Esophagus muscularis mucosa (tissue), 4 donors: ENCODE measurements at regions not wholly inside any gene's neighbourhood (a gene's known extent, or its start where the extent isn't known, plus 50 kb on each side); places are given as distances from the start of the nearest gene placed in this dataset.

Experiments
- CTCF ChIP-seq, 3 experiments: fragments of 200-600 bp in 2 of 3; fragments of 450-650 bp in 1 of 3; sonication (generic) in 2 of 3; IDR thresholded peaks; one replicate each; pipeline ENCODE4 v1.5.1; 2017 to 2019; ENCODE audit warnings: antibody characterized with exemption in 3 of 3, mild to moderate bottlenecking in 2 of 3, moderate library complexity in 1 of 3
- EP300 ChIP-seq: sonication (generic); formaldehyde crosslinking; IDR thresholded peaks from one replicate; pipeline ENCODE4 v1.6.1; 2017; ENCODE audit warnings: antibody characterized with exemption
- POLR2A ChIP-seq: fragments of 450-650 bp; IDR thresholded peaks from one replicate; pipeline ENCODE4 v1.6.1; 2017; ENCODE audit warnings: antibody characterized with exemption, moderate library complexity, mild to moderate bottlenecking, low read depth
- POLR2AphosphoS5 ChIP-seq, 2 donors: sonication (generic); formaldehyde crosslinking; IDR thresholded peaks; one replicate each; pipeline ENCODE4 v1.6.1; 2017; ENCODE audit warnings: antibody characterized with exemption in 2 of 2

- TF ChIP-seq EP300 (no peak), CTCF (IDR thresholded peaks at IDR 0.05) (no peak), POLR2A (no peak), POLR2AphosphoS5 (IDR thresholded peaks at IDR 0.05) (no peak)
These were observed 137.6 kb upstream of the VWC2 start for GRCh38 chr7:49635800-49636199.
